WTC11 (cell line): ENCODE measurements at regions not wholly inside any gene's neighbourhood (a gene's known extent, or its start where the extent isn't known, plus 50 kb on each side); places are given as distances from the start of the nearest gene placed in this dataset.
"Not testable (repeated sequence)": the region's sequence is repeated elsewhere in the genome, so short reads cannot be mapped to it uniquely, and the experiment has no call there.

Experiments
- ATAC-seq: fragments of 200-7000 bp; cut with Tn5 transposase; 2 replicates; pipeline ENCODE4 v1.10.0; 2021; ENCODE audit warnings: mild to moderate bottlenecking, moderate library complexity
- CTCF ChIA-PET: fragments of 300-600 bp; sonication (Branson Sonifier 250); formaldehyde crosslinking; loops from one replicate; lab custom pipeline; 2021; ENCODE audit warnings: antibody characterized with exemption; lab: Charles Lee
- POLR2A ChIA-PET: fragments of 350-600 bp; sonication (Branson Sonifier 250); formaldehyde crosslinking; loops from one replicate; lab custom pipeline; 2021; ENCODE audit warnings: antibody characterized with exemption; lab: Charles Lee
- DNase-seq: peaks from one replicate; pipeline ENCODE4 v3.0.0; 2021; ENCODE audit warnings: low spot score
- H3K27ac Mint-ChIP-seq: 2 replicates; pipeline ENCODE4 v1.8.0; 2021; ENCODE audit warnings: mixed read lengths
- H3K27me3 Mint-ChIP-seq: 2 replicates; pipeline ENCODE4 v1.8.0; 2021; ENCODE audit warnings: low read depth, mild to moderate bottlenecking, moderate library complexity, mixed read lengths
- H3K36me3 Mint-ChIP-seq: 2 replicates; pipeline ENCODE4 v1.8.0; 2021; ENCODE audit warnings: mixed read lengths
- H3K4me1 Mint-ChIP-seq: 2 replicates; pipeline ENCODE4 v1.8.0; 2022; ENCODE audit warnings: mixed read lengths
- H3K4me3 Mint-ChIP-seq: 2 replicates; pipeline ENCODE4 v1.8.0; 2021; ENCODE audit warnings: mild to moderate bottlenecking, moderate library complexity, mixed read lengths
- H3K9me3 Mint-ChIP-seq: 2 replicates; pipeline ENCODE4 v1.8.0; 2021; ENCODE audit warnings: mixed read lengths
- JUN ChIP-seq: sonication (generic); formaldehyde crosslinking; IDR thresholded peaks from 2 replicates; pipeline ENCODE4 v1.8.0; 2023; ENCODE audit warnings: mild to moderate bottlenecking, missing genetic modification reagents
- NR1H2 ChIP-seq: sonication (generic); formaldehyde crosslinking; IDR thresholded peaks from 2 replicates; pipeline ENCODE4 v1.9.0; 2021; ENCODE audit warnings: mild to moderate bottlenecking, moderate library complexity, missing genetic modification reagents
- NR3C1 ChIP-seq: sonication (generic); formaldehyde crosslinking; conservative IDR thresholded peaks from 2 replicates; pipeline ENCODE4 v1.8.1; 2023; ENCODE audit warnings: low read depth, mild to moderate bottlenecking, missing genetic modification reagents
- PRRX2 ChIP-seq: fragments of 250-450 bp; sonication (Bioruptor Pico); IDR thresholded peaks from 2 replicates; pipeline ENCODE4 v1.8.0; 2021; ENCODE audit warnings: mild to moderate bottlenecking
- RORB ChIP-seq: fragments of 250-450 bp; sonication (Bioruptor Pico); IDR thresholded peaks from 2 replicates; pipeline ENCODE4 v1.9.0; 2021; ENCODE audit warnings: mild to moderate bottlenecking
- ZNF121 ChIP-seq: sonication (generic); formaldehyde crosslinking; IDR thresholded peaks from 2 replicates; pipeline ENCODE4 v1.8.0; 2023; ENCODE audit warnings: missing genetic modification reagents
- ZNF317 ChIP-seq: sonication (generic); formaldehyde crosslinking; IDR thresholded peaks from 2 replicates; pipeline ENCODE4 v1.8.1; 2023; ENCODE audit warnings: low read depth, mild to moderate bottlenecking, moderate library complexity, missing genetic modification reagents, borderline replicate concordance
- ZNF396 ChIP-seq: fragments of 250-450 bp; sonication (Bioruptor Pico); IDR thresholded peaks from 2 replicates; pipeline ENCODE4 v1.8.0; 2021; ENCODE audit warnings: mild to moderate bottlenecking, moderate library complexity, borderline replicate concordance
- ZNF423 ChIP-seq: fragments of 250-450 bp; sonication (Bioruptor Pico); IDR thresholded peaks from 2 replicates; pipeline ENCODE4 v2.1.2; 2022; ENCODE audit warnings: mild to moderate bottlenecking, moderate library complexity
- TF ChIP-seq, protein P1 (sequence below): sonication (generic); formaldehyde crosslinking; IDR thresholded peaks from 2 replicates; pipeline ENCODE4 v1.8.0; 2023; ENCODE audit warnings: missing genetic modification reagents, mild to moderate bottlenecking, borderline replicate concordance
- TF ChIP-seq, protein P2 (sequence below): sonication (generic); formaldehyde crosslinking; IDR thresholded peaks from 2 replicates; pipeline ENCODE4 v1.8.0; 2022; ENCODE audit warnings: mild to moderate bottlenecking, missing genetic modification reagents
- TF ChIP-seq, protein P3 (sequence below): fragments of 250-450 bp; sonication (Bioruptor Pico); IDR thresholded peaks from 2 replicates; pipeline ENCODE4 v1.9.0; 2021; ENCODE audit warnings: moderate library complexity, mild to moderate bottlenecking, inconsistent platforms, borderline replicate concordance

DNA sequence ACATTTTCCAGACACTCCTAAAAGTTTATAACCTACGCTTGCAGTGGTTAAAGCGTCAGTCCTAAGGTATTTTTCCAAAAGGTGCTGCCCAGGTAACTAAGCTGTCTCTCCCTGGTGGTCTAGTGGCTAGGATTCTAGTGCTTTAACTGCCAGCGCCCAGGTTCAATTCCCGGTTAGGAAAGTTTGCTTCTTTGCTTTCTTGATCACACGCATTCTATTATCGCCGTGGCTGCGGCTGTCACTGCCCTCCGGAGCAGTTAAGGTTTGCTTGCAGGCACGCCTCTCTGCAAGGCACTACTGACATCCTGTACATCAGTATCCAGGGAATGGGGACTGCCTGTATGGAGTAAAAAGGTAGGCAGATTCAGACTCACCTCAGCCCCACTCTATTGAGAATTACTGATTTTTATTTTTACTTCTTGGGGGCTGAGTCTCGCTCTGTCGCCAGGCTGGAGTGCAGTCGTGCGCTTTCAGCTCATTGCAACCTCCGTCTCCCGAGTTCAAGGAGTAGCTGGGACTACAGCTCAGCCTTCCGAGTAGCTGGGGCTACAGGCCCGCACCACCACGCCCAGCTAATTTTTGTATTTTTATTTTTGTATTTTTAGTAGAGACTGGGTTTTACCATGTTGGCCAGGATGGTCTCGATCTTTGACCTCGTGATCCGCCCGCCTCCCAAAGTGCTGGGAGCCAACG lies 53.2 kb upstream of the CFAP126 start:
- CTCF ChIA-PET, result interaction anchor here (0.7 to 1.4 kb wide), 2 partner anchors 19 kb away, joined by 3 to 9 read pairs; no protein-coding TSS in a partner anchor
- POLR2A ChIA-PET, result no interaction called here
- peak overlapping the region; percentile 77 for H3K4me3 Mint-ChIP-seq
- peaks cover 5% of the 10 kb centered on the region; the same call in 1 of the 2 replicates for H3K4me1 Mint-ChIP-seq
- H3K9me3 Mint-ChIP-seq, result no peaks in the 10 kb centered on the region
- TF ChIP-seq, protein P1, sequence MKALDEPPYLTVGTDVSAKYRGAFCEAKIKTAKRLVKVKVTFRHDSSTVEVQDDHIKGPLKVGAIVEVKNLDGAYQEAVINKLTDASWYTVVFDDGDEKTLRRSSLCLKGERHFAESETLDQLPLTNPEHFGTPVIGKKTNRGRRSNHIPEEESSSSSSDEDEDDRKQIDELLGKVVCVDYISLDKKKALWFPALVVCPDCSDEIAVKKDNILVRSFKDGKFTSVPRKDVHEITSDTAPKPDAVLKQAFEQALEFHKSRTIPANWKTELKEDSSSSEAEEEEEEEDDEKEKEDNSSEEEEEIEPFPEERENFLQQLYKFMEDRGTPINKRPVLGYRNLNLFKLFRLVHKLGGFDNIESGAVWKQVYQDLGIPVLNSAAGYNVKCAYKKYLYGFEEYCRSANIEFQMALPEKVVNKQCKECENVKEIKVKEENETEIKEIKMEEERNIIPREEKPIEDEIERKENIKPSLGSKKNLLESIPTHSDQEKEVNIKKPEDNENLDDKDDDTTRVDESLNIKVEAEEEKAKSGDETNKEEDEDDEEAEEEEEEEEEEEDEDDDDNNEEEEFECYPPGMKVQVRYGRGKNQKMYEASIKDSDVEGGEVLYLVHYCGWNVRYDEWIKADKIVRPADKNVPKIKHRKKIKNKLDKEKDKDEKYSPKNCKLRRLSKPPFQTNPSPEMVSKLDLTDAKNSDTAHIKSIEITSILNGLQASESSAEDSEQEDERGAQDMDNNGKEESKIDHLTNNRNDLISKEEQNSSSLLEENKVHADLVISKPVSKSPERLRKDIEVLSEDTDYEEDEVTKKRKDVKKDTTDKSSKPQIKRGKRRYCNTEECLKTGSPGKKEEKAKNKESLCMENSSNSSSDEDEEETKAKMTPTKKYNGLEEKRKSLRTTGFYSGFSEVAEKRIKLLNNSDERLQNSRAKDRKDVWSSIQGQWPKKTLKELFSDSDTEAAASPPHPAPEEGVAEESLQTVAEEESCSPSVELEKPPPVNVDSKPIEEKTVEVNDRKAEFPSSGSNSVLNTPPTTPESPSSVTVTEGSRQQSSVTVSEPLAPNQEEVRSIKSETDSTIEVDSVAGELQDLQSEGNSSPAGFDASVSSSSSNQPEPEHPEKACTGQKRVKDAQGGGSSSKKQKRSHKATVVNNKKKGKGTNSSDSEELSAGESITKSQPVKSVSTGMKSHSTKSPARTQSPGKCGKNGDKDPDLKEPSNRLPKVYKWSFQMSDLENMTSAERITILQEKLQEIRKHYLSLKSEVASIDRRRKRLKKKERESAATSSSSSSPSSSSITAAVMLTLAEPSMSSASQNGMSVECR (CRISPR knock-in tag), result no peak
- TF ChIP-seq NR3C1 (no peak), PRRX2 (CRISPR knock-in tag) (no peak), ZNF317 (CRISPR knock-in tag) (no peak), JUN (no peak), RORB (CRISPR knock-in tag) (no peak), NR1H2 (CRISPR knock-in tag) (no peak), ZNF423 (no peak), ZNF396 (CRISPR knock-in tag) (no peak), ZNF121 (CRISPR knock-in tag) (no peak)
- TF ChIP-seq, protein P2, sequence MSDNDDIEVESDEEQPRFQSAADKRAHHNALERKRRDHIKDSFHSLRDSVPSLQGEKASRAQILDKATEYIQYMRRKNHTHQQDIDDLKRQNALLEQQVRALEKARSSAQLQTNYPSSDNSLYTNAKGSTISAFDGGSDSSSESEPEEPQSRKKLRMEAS (CRISPR knock-in tag), result no peak
- TF ChIP-seq, protein P3, sequence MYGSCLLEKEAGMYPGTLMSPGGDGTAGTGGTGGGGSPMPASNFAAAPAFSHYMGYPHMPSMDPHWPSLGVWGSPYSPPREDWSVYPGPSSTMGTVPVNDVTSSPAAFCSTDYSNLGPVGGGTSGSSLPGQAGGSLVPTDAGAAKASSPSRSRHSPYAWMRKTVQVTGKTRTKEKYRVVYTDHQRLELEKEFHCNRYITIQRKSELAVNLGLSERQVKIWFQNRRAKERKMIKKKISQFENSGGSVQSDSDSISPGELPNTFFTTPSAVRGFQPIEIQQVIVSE (CRISPR knock-in tag), result no peak
- TF ChIP-seq, all 79 proteins: peak for 0
- peak; percentile 70 for ATAC-seq
- no peak overlapping the region for H3K27ac Mint-ChIP-seq
- peak; percentile 72 for DNase-seq
- H3K27me3 Mint-ChIP-seq, result peaks cover 12% of the 10 kb centered on the region
- H3K36me3 Mint-ChIP-seq, result no peaks in the 10 kb centered on the region

DNA sequence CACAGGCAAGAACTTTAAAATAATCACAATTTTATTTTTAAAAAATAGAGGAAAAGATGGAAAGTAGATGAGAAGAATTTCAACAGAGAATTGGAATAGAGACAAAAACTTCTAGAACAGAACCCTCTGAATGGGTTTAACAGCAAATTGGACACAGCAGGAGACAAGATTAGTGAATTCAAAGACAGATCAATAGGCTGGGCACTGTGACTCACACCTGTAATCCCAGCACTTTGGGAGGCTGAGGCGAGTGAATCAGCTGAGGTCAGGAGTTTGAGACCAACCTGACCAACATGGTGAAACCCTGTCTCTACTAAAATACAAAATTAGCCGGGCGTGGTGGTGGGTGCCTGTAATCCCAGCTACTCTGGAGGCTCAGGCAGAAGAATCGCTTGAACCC lies 49.9 kb upstream of the CFAP126 start:
- H3K36me3 Mint-ChIP-seq, POLR2A ChIA-PET, H3K27me3 Mint-ChIP-seq: not testable (repeated sequence)

More for the DNA sequence above, 49.9 kb upstream of the CFAP126 start:
- not testable (repeated sequence) for H3K4me3 Mint-ChIP-seq, H3K27ac Mint-ChIP-seq, H3K9me3 Mint-ChIP-seq, ATAC-seq, H3K4me1 Mint-ChIP-seq, DNase-seq
- CTCF ChIA-PET, result interaction anchor here (1.4 kb wide), 1 partner anchor 22 kb away, joined by 6 read pairs; no protein-coding TSS in a partner anchor
